OCI-LY1 (cell line): ENCODE measurements at regions not wholly inside any gene's neighbourhood (a gene's known extent, or its start where the extent isn't known, plus 50 kb on each side); places are given as distances from the start of the nearest gene placed in this dataset.

Experiments used
- H2AFZ ChIP-seq: fragments of 200-600 bp; sonication (generic), shearing (Covaris generic); 2 replicates; pipeline ENCODE4 v1.6.0; 2014; ENCODE audit warnings: antibody characterized with exemption, mild to moderate bottlenecking, low read length
- H3F3A ChIP-seq: fragments of 200-600 bp; sonication (generic), shearing (Covaris generic); 2 replicates; pipeline ENCODE4 v1.6.0; 2014; ENCODE audit warnings: mild to moderate bottlenecking, antibody characterized with exemption, low read length, moderate library complexity; ENCODE audit not compliant: insufficient read depth
- H3K27ac ChIP-seq: fragments of 200-600 bp; sonication (generic); 2 replicates; pipeline ENCODE4 v1.5.1; 2014; ENCODE audit warnings: low read length, mixed run types, mild to moderate bottlenecking, low read depth; ENCODE audit not compliant: poor library complexity, severe bottlenecking
- H3K27me3 ChIP-seq: fragments of 200-600 bp; sonication (generic); 2 replicates; pipeline ENCODE4 v1.6.0; 2014; ENCODE audit warnings: antibody characterized with exemption, mild to moderate bottlenecking, low read length, moderate library complexity; ENCODE audit not compliant: insufficient read depth
- H3K36me3 ChIP-seq: fragments of 200-600 bp; sonication (generic); 2 replicates; pipeline ENCODE4 v1.6.1; 2014; ENCODE audit warnings: mild to moderate bottlenecking, antibody characterized with exemption, low read length, moderate library complexity, mixed read lengths; ENCODE audit not compliant: insufficient read depth
- H3K4me1 ChIP-seq: fragments of 200-600 bp; sonication (generic); 2 replicates; pipeline ENCODE4 v1.5.1; 2014; ENCODE audit warnings: mild to moderate bottlenecking, low read length, moderate library complexity; ENCODE audit not compliant: insufficient read depth, severe bottlenecking
- H3K4me2 ChIP-seq: fragments of 200-600 bp; sonication (generic), shearing (Covaris generic); 2 replicates; pipeline ENCODE4 v1.6.1; 2014; ENCODE audit warnings: low read length
- H3K4me3 ChIP-seq: fragments of 200-600 bp; sonication (generic); 2 replicates; pipeline ENCODE4 v1.5.1; 2014; ENCODE audit warnings: low read length, low read depth, mild to moderate bottlenecking, mixed read lengths; ENCODE audit not compliant: poor library complexity, severe bottlenecking
- H3K79me2 ChIP-seq: fragments of 200-600 bp; shearing (Covaris generic); 2 replicates; pipeline ENCODE4 v1.6.1; 2016; ENCODE audit warnings: mixed run types, low read length, mixed read lengths; ENCODE audit not compliant: insufficient read depth
- H3K9ac ChIP-seq: fragments of 200-600 bp; sonication (generic), shearing (Covaris generic); 2 replicates; pipeline ENCODE4 v1.6.1; 2014; ENCODE audit warnings: mild to moderate bottlenecking, low read length, mixed read lengths
- H3K9me2 ChIP-seq: fragments of 200-600 bp; sonication (generic), shearing (Covaris generic); 2 replicates; pipeline ENCODE4 v1.6.1; 2014; ENCODE audit warnings: low read depth, mild to moderate bottlenecking, low read length, mixed read lengths
- H3K9me3 ChIP-seq: fragments of 200-600 bp; shearing (Covaris generic); 2 replicates; pipeline ENCODE4 v1.6.1; 2014; ENCODE audit warnings: low read length, mixed read lengths
- H4K20me1 ChIP-seq: fragments of 200-600 bp; sonication (generic), shearing (Covaris generic); 2 replicates; pipeline ENCODE4 v1.6.0; 2016; ENCODE audit warnings: mild to moderate bottlenecking, low read length; ENCODE audit not compliant: insufficient read depth
- CTCF ChIP-seq: fragments of 200-600 bp; sonication (generic), shearing (Covaris generic); IDR thresholded peaks from 2 replicates; pipeline ENCODE4 v1.5.1; 2017; ENCODE audit warnings: mild to moderate bottlenecking, antibody characterized with exemption, low read length, moderate library complexity, mixed read lengths
- EZH2 ChIP-seq: fragments of 200-600 bp; sonication (generic), shearing (Covaris generic); IDR thresholded peaks from 2 replicates; pipeline ENCODE4 v1.8.0; 2017; ENCODE audit warnings: borderline replicate concordance, mixed run types, mild to moderate bottlenecking, antibody characterized with exemption, low read length, moderate library complexity, mixed read lengths

GRCh38 chr5:152905286-152905685 lies 500.2 kb upstream of the NMUR2 start:
- no peak overlapping the region for H3K9ac ChIP-seq
- H3F3A ChIP-seq = no peaks in the 10 kb centered on the region
- no peak overlapping the region for H3K27ac ChIP-seq
- TF ChIP-seq CTCF = no peak
- TF ChIP-seq EZH2 = no peak
- H3K4me3 ChIP-seq = no peak overlapping the region
- no peaks in the 10 kb centered on the region for H3K4me1 ChIP-seq
- no peak overlapping the region for H2AFZ ChIP-seq
- H3K4me2 ChIP-seq = no peak overlapping the region
- no peaks in the 10 kb centered on the region for H3K9me3 ChIP-seq
- no peaks in the 10 kb centered on the region for H3K27me3 ChIP-seq
- no peaks in the 10 kb centered on the region for H3K9me2 ChIP-seq
- no peaks in the 10 kb centered on the region for H3K79me2 ChIP-seq
- no peaks in the 10 kb centered on the region for H4K20me1 ChIP-seq
- H3K36me3 ChIP-seq = no peaks in the 10 kb centered on the region

- no peak for TF ChIP-seq CTCF
- TF ChIP-seq EZH2 = no peak
- no peaks in the 10 kb centered on the region for H3K27me3 ChIP-seq
- H3K36me3 ChIP-seq = no peaks in the 10 kb centered on the region
- H3F3A ChIP-seq = no peaks in the 10 kb centered on the region
- no peaks in the 10 kb centered on the region for H4K20me1 ChIP-seq
- no peaks in the 10 kb centered on the region for H3K79me2 ChIP-seq
- no peak overlapping the region for H3K4me2 ChIP-seq
- no peak overlapping the region for H3K9ac ChIP-seq
- H3K9me2 ChIP-seq = no peaks in the 10 kb centered on the region
- no peak overlapping the region for H3K4me3 ChIP-seq
- no peaks in the 10 kb centered on the region for H3K9me3 ChIP-seq
- H3K27ac ChIP-seq = no peak overlapping the region
- H3K4me1 ChIP-seq = no peaks in the 10 kb centered on the region
- H2AFZ ChIP-seq = no peak overlapping the region
Measured at GRCh38 chr5:152907488-152908245, 502.6 kb upstream of the NMUR2 start.

GRCh38 chr5:152912924-152913323 lies 507.8 kb upstream of the NMUR2 start:
- H3K4me1 ChIP-seq = no peaks in the 10 kb centered on the region
- H3K9me2 ChIP-seq = no peaks in the 10 kb centered on the region
- TF ChIP-seq EZH2 (no peak), CTCF (no peak)
- no peaks in the 10 kb centered on the region for H4K20me1 ChIP-seq
- H3K9ac ChIP-seq = no peak overlapping the region
- H3K9me3 ChIP-seq = no peaks in the 10 kb centered on the region
- H3K4me2 ChIP-seq = no peak overlapping the region
- no peaks in the 10 kb centered on the region for H3K36me3 ChIP-seq
- H2AFZ ChIP-seq = no peak overlapping the region
- H3F3A ChIP-seq = no peaks in the 10 kb centered on the region
- no peak overlapping the region for H3K4me3 ChIP-seq
- no peaks in the 10 kb centered on the region for H3K27me3 ChIP-seq
- H3K79me2 ChIP-seq = no peaks in the 10 kb centered on the region
- H3K27ac ChIP-seq = no peak overlapping the region
